CD14-positive monocyte (primary cell): ENCODE measurements at regions not wholly inside any gene's neighbourhood (a gene's known extent, or its start where the extent isn't known, plus 50 kb on each side); places are given as distances from the start of the nearest gene placed in this dataset.

Experiments
- DNase-seq, 3 donors: peaks; one replicate each; pipeline ENCODE4 v3.0.0-alpha.2; 2011 to 2022
- H2AFZ ChIP-seq: 2 replicates; pipeline ENCODE4 v1.6.0; 2012; ENCODE audit warnings: mild to moderate bottlenecking, low read depth, low read length, inconsistent platforms; ENCODE audit not compliant: insufficient read depth, poor library complexity, severe bottlenecking
- H3K27ac ChIP-seq, 2 donors: 1 replicate in 1 of 2; 2 replicates in 1 of 2; pipeline ENCODE4 v1.5.1; 2012 to 2013; ENCODE audit warnings: low read length in 2 of 2, control low read depth in 1 of 2, inconsistent platforms in 1 of 2, low read depth in 1 of 2, mild to moderate bottlenecking in 1 of 2
- H3K27me3 ChIP-seq, 2 donors: one replicate each; pipeline versions ENCODE4 v1.6.0 to v1.6.1; 2011 to 2013; ENCODE audit warnings: low read length in 2 of 2; ENCODE audit not compliant: control insufficient read depth in 2 of 2, insufficient read depth in 2 of 2
- H3K36me3 ChIP-seq, 2 donors: replicated peaks in 1 of 2; 1 replicate in 1 of 2; 2 replicates in 1 of 2; pipeline versions ENCODE4 v1.5.1 to v1.6.1; 2012 to 2013; ENCODE audit warnings: low read length in 2 of 2, control low read depth in 1 of 2, inconsistent platforms in 1 of 2, mild to moderate bottlenecking in 1 of 2; ENCODE audit not compliant: insufficient read depth in 2 of 2, control insufficient read depth in 1 of 2
- H3K4me1 ChIP-seq, 2 donors: 1 replicate in 1 of 2; 2 replicates in 1 of 2; pipeline versions ENCODE4 v1.5.1 to v1.6.1; 2012 to 2013; ENCODE audit warnings: low read length in 2 of 2, control low read depth in 1 of 2, inconsistent platforms in 1 of 2, mild to moderate bottlenecking in 1 of 2, moderate library complexity in 1 of 2; ENCODE audit not compliant: insufficient read depth in 2 of 2, control insufficient read depth in 1 of 2
- H3K4me2 ChIP-seq: replicated peaks from 2 replicates; pipeline ENCODE3; 2012; ENCODE audit warnings: low read length, moderate library complexity, mild to moderate bottlenecking; ENCODE audit not compliant: poor library complexity, severe bottlenecking; ENCODE audit errors: extremely low read depth
- H3K4me3 ChIP-seq, 3 experiments: fragments of 200-600 bp in 1 of 3; sonication (generic) in 1 of 3; replicated peaks in 1 of 3; 1 replicate in 2 of 3; 2 replicates in 1 of 3; pipeline ENCODE4 v1.5.1; 2011 to 2013; ENCODE audit warnings: low read length in 3 of 3, mild to moderate bottlenecking in 3 of 3, control low read depth in 2 of 3, low read depth in 2 of 3, inconsistent platforms in 1 of 3, moderate library complexity in 1 of 3
- H3K79me2 ChIP-seq: 2 replicates; pipeline ENCODE4 v1.6.0; 2012; ENCODE audit warnings: mild to moderate bottlenecking, control low read depth, inconsistent platforms, low read length, moderate library complexity; ENCODE audit not compliant: insufficient read depth
- H3K9ac ChIP-seq: 2 replicates; pipeline ENCODE4 v1.6.0; 2017; ENCODE audit warnings: low read length, mild to moderate bottlenecking; ENCODE audit not compliant: insufficient read depth, poor library complexity, severe bottlenecking
- H3K9me3 ChIP-seq, 2 donors: replicated peaks in 1 of 2; 1 replicate in 1 of 2; 2 replicates in 1 of 2; pipeline versions ENCODE4 v1.5.1 to v1.6.1; 2012 to 2013; ENCODE audit warnings: low read length in 2 of 2, control low read depth in 1 of 2; ENCODE audit not compliant: control insufficient read depth in 1 of 2, insufficient read depth in 1 of 2
- H4K20me1 ChIP-seq: 2 replicates; pipeline ENCODE4 v1.6.0; 2012; ENCODE audit warnings: mild to moderate bottlenecking, low read length, control low read depth, moderate library complexity; ENCODE audit not compliant: insufficient read depth
- H3K27ac Mint-ChIP-seq, 7 donors: one replicate each; pipeline ENCODE4 v1.8.0; 2020; ENCODE audit warnings: mild to moderate bottlenecking in 7 of 7, mixed read lengths in 7 of 7, moderate library complexity in 6 of 7, inconsistent platforms in 2 of 7
- H3K27me3 Mint-ChIP-seq, 3 donors: one replicate each; pipeline ENCODE4 v1.8.0; 2021 to 2022; ENCODE audit warnings: low read depth in 3 of 3, mild to moderate bottlenecking in 3 of 3, mixed read lengths in 3 of 3, moderate library complexity in 3 of 3, inconsistent platforms in 1 of 3
- H3K36me3 Mint-ChIP-seq, 2 donors: one replicate each; pipeline ENCODE4 v1.8.0; 2020; ENCODE audit warnings: mixed read lengths in 2 of 2, inconsistent platforms in 1 of 2, mild to moderate bottlenecking in 1 of 2
- H3K4me1 Mint-ChIP-seq: one replicate; pipeline ENCODE4 v1.8.0; 2020; ENCODE audit warnings: mild to moderate bottlenecking, mixed read lengths
- H3K4me3 Mint-ChIP-seq, 2 donors: one replicate each; pipeline ENCODE4 v1.8.0; 2020; ENCODE audit warnings: mild to moderate bottlenecking in 2 of 2, mixed read lengths in 2 of 2, moderate library complexity in 1 of 2
- H3K9me3 Mint-ChIP-seq, 7 donors: one replicate each; pipeline ENCODE4 v1.8.0; 2020 to 2022; ENCODE audit warnings: mixed read lengths in 7 of 7, mild to moderate bottlenecking in 6 of 7, moderate library complexity in 6 of 7, inconsistent platforms in 2 of 7
- CTCF ChIP-seq: fragments of 200-600 bp; IDR thresholded peaks from one replicate; pipeline ENCODE4 v1.8.0; 2022; ENCODE audit warnings: antibody characterized with exemption, mild to moderate bottlenecking
- WGBS: methylation state at CpG from one replicate; pipeline ENCODE4 v1.1.5; 2013; ENCODE audit warnings: missing lambda C conversion rate; ENCODE audit not compliant: insufficient coverage; 5-methylcytosine and 5-hydroxymethylcytosine counted together
- intact Hi-C, 2 donors: fragments of 100-400 bp; cut with micrococcal nuclease; formaldehyde crosslinking; loops; one replicate each; pipeline versions ENCODE4 v1.15.0 to v1.15.1; 2023

DNA sequence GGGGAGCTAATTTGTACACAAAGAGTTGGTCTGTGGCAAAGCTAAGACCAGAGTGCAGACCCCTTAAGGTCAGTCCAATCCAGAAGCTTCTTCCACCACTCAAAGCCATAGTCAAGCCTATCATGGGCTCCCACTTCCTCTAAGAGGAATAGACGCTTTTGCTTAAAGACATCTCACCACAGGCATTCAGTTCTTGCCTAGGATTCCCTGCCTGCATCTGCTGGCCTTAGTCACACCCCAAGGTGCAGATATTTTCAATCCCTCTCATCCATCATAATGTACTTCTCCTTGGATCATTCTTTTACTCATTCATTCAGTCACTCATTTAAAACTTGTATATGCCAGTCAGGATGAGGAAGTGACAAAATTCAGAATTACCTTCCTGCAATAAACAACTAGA lies 179.6 kb upstream of the STT3B start:
- TF ChIP-seq CTCF = no peak
- peaks cover 0 to 4% of the 10 kb centered on the region in 2 donors for H3K9me3 ChIP-seq
- H3K4me1 ChIP-seq = no peaks in the 10 kb centered on the region
- Mint-ChIP-seq H3K4me1 (peaks cover 3% of the 10 kb centered on the region), H3K27ac (no peak overlapping the region), H3K36me3 (no peaks in the 10 kb centered on the region), H3K4me3 (no peak overlapping the region), H3K27me3 (no peaks in the 10 kb centered on the region), H3K9me3 (peaks cover 0 to 8% (median 5%) of the 10 kb centered on the region in 7 donors)
- H4K20me1 ChIP-seq = no peaks in the 10 kb centered on the region
- no peaks in the 10 kb centered on the region for H3K79me2 ChIP-seq
- no peak for DNase-seq
- H3K36me3 ChIP-seq = no peaks in the 10 kb centered on the region
- H3K4me3 ChIP-seq = no peak overlapping the region
- no peak overlapping the region for H2AFZ ChIP-seq
- no peaks in the 10 kb centered on the region for H3K27me3 ChIP-seq
- intact Hi-C loops = no loop called here
- 67% methylated on average over 1 of the region's 1 CpG for WGBS
- no peak overlapping the region for H3K27ac ChIP-seq
- no peak overlapping the region for H3K9ac ChIP-seq
- H3K4me2 ChIP-seq = no peak overlapping the region

- Mint-ChIP-seq H3K4me1 (peaks cover 3% of the 10 kb centered on the region), H3K27ac (no peak overlapping the region), H3K9me3 (peaks cover 0 to 8% (median 5%) of the 10 kb centered on the region in 7 donors), H3K4me3 (no peak overlapping the region), H3K27me3 (no peaks in the 10 kb centered on the region), H3K36me3 (no peaks in the 10 kb centered on the region)
- Histone ChIP-seq H3K79me2 (no peaks in the 10 kb centered on the region), H3K4me1 (no peaks in the 10 kb centered on the region), H3K27ac (no peak overlapping the region), H3K36me3 (no peaks in the 10 kb centered on the region), H3K4me3 (no peak overlapping the region), H3K9me3 (peaks cover 0 to 4% of the 10 kb centered on the region in 2 donors), H3K27me3 (no peaks in the 10 kb centered on the region), H4K20me1 (no peaks in the 10 kb centered on the region), H3K4me2 (no peak overlapping the region), H2AFZ (no peak overlapping the region), H3K9ac (no peak overlapping the region)
- intact Hi-C loops = no loop called here
- DNase-seq = no peak
- no peak for TF ChIP-seq CTCF
These were observed 178.4 kb upstream of the STT3B start for GRCh38 chr3:31354373-31354772.
